NCI-H146 treated with DMSO at 0.1 percent for 48 hours (cell line): ENCODE measurements at regions not wholly inside any gene's neighbourhood (a gene's known extent, or its start where the extent isn't known, plus 50 kb on each side); places are given as distances from the start of the nearest gene placed in this dataset.

Source experiments
- DNase-seq: peaks from one replicate; lab custom pipeline; 2025; ENCODE audit not compliant: unreplicated experiment; lab: John Stamatoyannopoulos, UW

GRCh38 chr11:23233075-23233474 is 372.8 kb upstream of the CCDC179 start:
- no peak for DNase-seq

GRCh38 chr11:23236826-23237555 is 376.7 kb upstream of the CCDC179 start:
- DNase-seq = no peak

- DNase-seq = no peak
Measured at GRCh38 chr11:23252426-23252825, 392.2 kb upstream of the CCDC179 start.

GRCh38 chr11:23257088-23257487 is 396.8 kb upstream of the CCDC179 start:
- no peak for DNase-seq

DNA sequence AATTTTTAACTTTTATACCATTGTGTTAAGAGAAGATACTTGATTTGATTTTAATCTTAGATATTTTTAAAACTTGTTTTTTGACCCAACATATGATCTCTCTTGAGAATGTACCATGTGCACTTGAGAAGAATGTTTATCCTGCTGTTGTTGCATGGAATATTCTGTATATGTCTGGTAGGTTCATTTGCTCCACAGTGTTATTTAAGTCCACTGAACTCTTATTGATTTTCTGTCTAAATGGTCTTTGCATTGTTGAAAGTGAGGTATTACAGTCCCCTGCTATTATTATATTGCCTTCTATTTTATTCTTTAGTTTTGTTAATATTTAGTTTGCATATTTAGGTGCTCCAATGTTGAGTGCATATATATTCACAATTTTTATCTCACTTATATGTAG is 397.3 kb upstream of the CCDC179 start:
- no peak for DNase-seq

DNA sequence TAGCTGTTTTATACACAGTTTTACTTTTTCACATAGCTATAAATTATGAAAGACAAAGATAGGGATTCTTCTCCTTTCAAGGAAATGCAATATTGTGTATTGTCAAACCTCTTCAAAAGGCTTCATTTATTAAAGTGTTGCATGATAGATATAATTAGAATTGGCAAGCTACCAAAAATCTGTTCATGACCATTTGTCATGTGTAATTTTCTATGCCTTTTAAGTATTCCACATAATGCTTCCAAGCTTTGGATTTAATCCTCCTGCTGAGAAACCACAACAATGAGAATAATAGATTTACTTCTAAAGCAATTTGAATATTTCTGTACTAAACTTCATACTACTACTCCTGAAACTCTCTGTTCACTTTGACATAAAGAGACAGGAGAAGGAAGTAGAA is 403.2 kb upstream of the CCDC179 start:
- DNase-seq = no peak

GRCh38 chr11:23272095-23272494 is 411.8 kb upstream of the CCDC179 start:
- no peak for DNase-seq

DNA sequence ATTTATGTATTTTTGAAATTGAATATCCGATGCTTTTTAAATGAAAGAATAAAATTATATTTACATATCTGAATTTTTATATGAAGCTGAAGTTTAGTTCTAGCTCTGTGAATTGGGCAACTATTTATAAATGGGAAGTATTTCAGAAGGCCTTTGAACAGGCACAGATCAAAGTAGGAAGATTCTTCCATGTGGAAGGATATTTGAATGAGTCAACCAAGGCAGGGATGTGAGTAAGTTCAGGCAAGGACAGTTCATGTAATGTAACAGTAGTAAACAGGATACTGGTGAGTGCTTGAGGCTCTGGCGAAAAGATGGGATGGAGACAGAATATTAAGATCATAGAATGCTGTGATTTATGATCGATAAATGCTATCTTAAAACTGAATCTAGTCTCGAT is 417.8 kb upstream of the CCDC179 start:
- no peak for DNase-seq

GRCh38 chr11:23280088-23280487 is 419.8 kb upstream of the CCDC179 start:
- DNase-seq = no peak

GRCh38 chr11:23283666-23284065 is 423.4 kb upstream of the CCDC179 start:
- no peak for DNase-seq

GRCh38 chr11:23284631-23285030 is 424.4 kb upstream of the CCDC179 start:
- no peak for DNase-seq

GRCh38 chr11:23288003-23288783 is 427.9 kb upstream of the CCDC179 start:
- no peak for DNase-seq

GRCh38 chr11:23295241-23295640 is 435.0 kb upstream of the CCDC179 start:
- no peak for DNase-seq

GRCh38 chr11:23308041-23308440 is 447.8 kb upstream of the CCDC179 start:
- DNase-seq = no peak

GRCh38 chr11:23310276-23310675 is 450.0 kb upstream of the CCDC179 start:
- no peak for DNase-seq

- no peak for DNase-seq
Measured at GRCh38 chr11:23311986-23312940, 452.0 kb upstream of the CCDC179 start.

DNA sequence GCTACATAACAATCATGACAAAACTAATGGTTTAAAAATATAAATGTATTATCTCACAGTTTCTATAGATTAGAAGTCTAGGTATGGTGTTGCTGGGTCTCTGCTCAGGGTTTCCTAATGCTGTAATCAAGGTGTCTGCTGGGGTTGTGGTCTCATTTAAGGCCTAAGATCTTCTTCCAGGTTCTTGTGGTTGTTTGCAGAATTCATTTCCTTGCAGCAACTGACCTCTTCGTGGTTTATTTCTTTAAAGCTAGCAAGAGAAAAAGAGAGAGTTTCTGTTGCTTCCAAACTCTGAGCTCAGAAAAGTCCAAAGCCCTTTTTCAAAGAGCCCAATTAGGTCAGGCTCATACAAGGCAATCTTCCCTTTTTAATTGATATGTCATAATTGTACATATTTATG is 452.7 kb upstream of the CCDC179 start:
- no peak for DNase-seq

DNA sequence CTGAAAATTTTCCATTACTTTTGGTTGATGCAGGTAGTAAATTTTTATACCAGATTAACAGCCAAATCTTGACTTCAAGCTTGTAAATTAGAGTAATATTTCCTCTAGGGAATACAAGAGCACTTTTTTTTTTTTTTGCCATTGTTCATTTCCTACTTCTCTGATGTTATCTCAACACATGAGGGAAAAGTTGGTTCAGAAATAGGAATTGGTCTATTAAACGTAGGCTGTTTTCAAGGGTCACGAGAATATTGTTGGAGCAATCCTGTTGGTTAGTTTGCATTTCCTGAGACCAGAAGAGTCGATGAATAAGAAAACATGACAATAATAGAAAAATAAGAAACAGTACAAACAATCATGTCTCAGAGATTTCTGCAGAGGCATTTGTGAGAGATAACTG is 453.9 kb upstream of the CCDC179 start:
- no peak for DNase-seq

- no peak for DNase-seq
Measured at GRCh38 chr11:23315286-23315685, 455.0 kb upstream of the CCDC179 start.

GRCh38 chr11:23317816-23318215 is 457.5 kb upstream of the CCDC179 start:
- no peak for DNase-seq

- no peak for DNase-seq
Measured at GRCh38 chr11:23318670-23319069, 458.4 kb upstream of the CCDC179 start.
